Skin of body (tissue), 1 donor: ENCODE measurements at regions not wholly inside any gene's neighbourhood (a gene's known extent, or its start where the extent isn't known, plus 50 kb on each side); places are given as distances from the start of the nearest gene placed in this dataset.
"Not testable (repeated sequence)": the region's sequence is repeated elsewhere in the genome, so short reads cannot be mapped to it uniquely, and the experiment has no call there.

Experiments used
- DNase-seq: peaks from one replicate; lab custom pipeline; 2025; lab: John Stamatoyannopoulos, UW

- peak; percentile 36 for DNase-seq
Observed at GRCh38 chr7:27032839-27033238, 63.0 kb downstream of the HOXA1 start.

GRCh38 chr7:27031289-27032172 is 64.3 kb downstream of the HOXA1 start:
- DNase-seq = peak; percentile 32

- DNase-seq = peak; percentile 63
Observed at GRCh38 chr7:27030393-27031050, 65.3 kb downstream of the HOXA1 start.

GRCh38 chr7:27025270-27025669 is 70.5 kb downstream of the HOXA1 start:
- no peak for DNase-seq

- DNase-seq = no peak
Observed at GRCh38 chr7:27010068-27010467, 85.7 kb downstream of the HOXA1 start.

- DNase-seq = no peak
Observed at GRCh38 chr7:27000496-27000895, 95.3 kb downstream of the HOXA1 start.

- not testable (repeated sequence) for DNase-seq
Observed at GRCh38 chr7:26998284-26998683, 97.5 kb downstream of the HOXA1 start.

GRCh38 chr7:26995666-26996065 is 100.1 kb downstream of the HOXA1 start:
- DNase-seq = no peak

- DNase-seq = peak; percentile 13
Observed at GRCh38 chr7:26993816-26994810, 101.7 kb downstream of the HOXA1 start.

- peak; percentile 14 for DNase-seq
Observed at GRCh38 chr7:26992670-26993069, 103.1 kb downstream of the HOXA1 start.

- no peak for DNase-seq
Observed at GRCh38 chr7:26991796-26992195, 104.0 kb downstream of the HOXA1 start.

GRCh38 chr7:26989897-26990670 is 105.7 kb downstream of the HOXA1 start:
- DNase-seq = peak; percentile 5

- DNase-seq = no peak
Observed at GRCh38 chr7:26988836-26989374, 106.9 kb downstream of the HOXA1 start.

- no peak for DNase-seq
Observed at GRCh38 chr7:26987338-26987737, 108.5 kb downstream of the HOXA1 start.

- no peak for DNase-seq
Observed at GRCh38 chr7:26978146-26978545, 113.8 kb upstream of the SKAP2 start.

- DNase-seq = no peak
Observed at GRCh38 chr7:26976840-26977239, 112.5 kb upstream of the SKAP2 start.

GRCh38 chr7:26971924-26972323 is 107.5 kb upstream of the SKAP2 start:
- not testable (repeated sequence) for DNase-seq

- DNase-seq = no peak
Observed at GRCh38 chr7:26965724-26966123, 101.3 kb upstream of the SKAP2 start.

GRCh38 chr7:26964156-26964808 is 99.9 kb upstream of the SKAP2 start:
- DNase-seq = no peak

- no peak for DNase-seq
Observed at GRCh38 chr7:26959290-26959689, 94.9 kb upstream of the SKAP2 start.
